GM13976 (cell line): ENCODE measurements at regions not wholly inside any gene's neighbourhood (a gene's known extent, or its start where the extent isn't known, plus 50 kb on each side); places are given as distances from the start of the nearest gene placed in this dataset.

Experiments used
- DNase-seq: peaks from one replicate; pipeline ENCODE4 v3.0.0; 2012; ENCODE audit warnings: low spot score
- CTCF ChIP-seq: IDR thresholded peaks from 2 replicates; pipeline ENCODE4 v1.5.1; 2012; ENCODE audit warnings: borderline replicate concordance, mild to moderate bottlenecking; ENCODE audit not compliant: insufficient read depth; ENCODE audit errors: extremely low read depth, missing control alignments, control extremely low read depth
- in situ Hi-C: fragments of 300-500 bp; cut with MboI; formaldehyde crosslinking; loops from one replicate; pipeline ENCODE4 v1.12.0; 2022; ENCODE audit warnings: low sequenced_read_pairs, mixed read lengths, inconsistent platforms; ENCODE audit not compliant: unreplicated experiment

- in situ Hi-C loops = no loop called here
- no peak for DNase-seq
- TF ChIP-seq CTCF = no peak
Observed at GRCh38 chr5:5078009-5078897, 61.9 kb upstream of the ADAMTS16 start.

DNA sequence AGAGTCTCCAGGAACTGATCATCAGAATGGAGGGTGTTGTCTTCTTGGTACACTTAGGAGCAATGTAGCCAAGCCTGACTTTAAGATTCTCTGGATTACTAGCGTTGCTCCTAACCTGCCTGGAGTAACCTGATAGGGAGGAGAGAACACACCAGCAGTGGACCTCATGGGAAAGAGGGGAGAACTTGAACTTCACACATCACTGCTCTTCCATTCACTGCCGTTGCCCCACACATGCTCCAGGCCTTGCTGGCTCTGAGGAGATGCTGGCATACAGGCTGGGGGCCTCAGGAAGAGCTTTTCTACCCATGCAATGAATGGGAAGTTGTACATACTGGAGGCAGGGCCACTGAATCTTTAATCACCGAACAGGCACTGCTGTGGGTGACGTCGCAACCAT is 60.3 kb upstream of the ADAMTS16 start:
- no peak for DNase-seq
- in situ Hi-C loops = no loop called here
- no peak for TF ChIP-seq CTCF

DNA sequence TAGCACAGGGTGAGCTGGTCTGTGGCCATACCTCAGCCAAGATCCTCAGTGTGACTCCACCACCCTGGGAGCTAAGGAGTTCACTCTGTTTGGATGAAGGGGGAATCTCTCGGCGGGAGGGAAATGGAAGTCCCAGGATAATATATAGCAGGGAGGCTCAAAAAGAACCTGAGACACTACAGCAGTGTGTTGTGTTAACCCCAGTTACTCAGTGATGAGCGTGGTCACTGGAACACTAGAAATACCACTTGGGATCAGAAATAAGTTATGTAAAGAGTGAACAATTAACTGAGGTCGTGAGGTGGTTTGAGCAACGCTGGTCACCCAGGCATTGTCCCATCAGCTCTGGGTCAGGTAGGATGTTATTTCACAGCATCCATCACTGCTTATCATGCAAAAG is 59.3 kb upstream of the ADAMTS16 start:
- in situ Hi-C loops = no loop called here
- DNase-seq = no peak
- TF ChIP-seq CTCF = no peak

DNA sequence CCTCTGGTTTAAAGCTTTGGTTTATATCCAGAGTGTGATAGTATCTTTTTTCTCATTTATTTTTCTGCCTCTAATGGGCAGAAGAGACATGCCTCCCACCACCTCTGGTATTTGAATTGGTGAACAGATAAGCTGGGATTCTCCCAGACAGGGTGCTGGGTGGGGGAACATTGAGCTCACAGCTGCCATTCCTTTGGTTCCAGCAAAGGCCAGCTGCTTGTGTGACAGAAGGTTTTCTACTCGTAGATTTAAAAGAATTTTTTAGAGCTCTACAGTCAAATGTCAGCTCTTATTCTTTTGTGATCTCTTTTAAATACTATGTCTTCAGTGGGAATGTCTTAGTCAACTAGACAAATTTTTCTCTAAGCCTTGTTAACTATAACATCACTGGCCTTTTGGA is 54.7 kb upstream of the ADAMTS16 start:
- no peak for DNase-seq
- in situ Hi-C loops = no loop called here
- TF ChIP-seq CTCF = no peak

- TF ChIP-seq CTCF = no peak
- in situ Hi-C loops = no loop called here
- no peak for DNase-seq
Observed at GRCh38 chr5:5089895-5090649, 50.1 kb upstream of the ADAMTS16 start.
